GM21528 (cell line): ENCODE measurements at regions not wholly inside any gene's neighbourhood (a gene's known extent, or its start where the extent isn't known, plus 50 kb on each side); places are given as distances from the start of the nearest gene placed in this dataset.

Experiments used
- ATAC-seq: cut with Tn5 transposase; IDR thresholded peaks from one replicate; pipeline ENCODE4 v1.9.1; 2021; ENCODE audit warnings: mild to moderate bottlenecking, moderate library complexity; ENCODE audit not compliant: unreplicated experiment, low FRiP score

DNA sequence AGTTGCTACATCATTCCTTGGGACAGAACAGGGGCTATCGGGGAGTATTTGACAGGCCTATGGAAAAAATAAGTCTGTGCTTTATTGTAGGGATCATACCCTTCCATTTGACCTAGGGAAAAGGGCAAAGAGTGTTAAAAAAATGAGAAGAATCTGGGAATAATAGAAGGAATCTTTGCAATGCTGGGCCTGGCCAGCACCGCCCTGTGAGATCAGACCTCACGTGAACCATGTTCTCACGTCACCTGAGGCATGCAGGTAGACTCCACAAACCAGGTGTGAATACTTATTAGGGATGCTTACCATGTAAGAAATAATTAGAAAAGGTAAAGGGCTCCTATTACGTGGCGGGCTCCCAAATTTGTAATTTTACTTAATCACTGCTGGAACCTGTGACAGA, 177.5 kb upstream of the GATA6 start:
- ATAC-seq: no peak

DNA sequence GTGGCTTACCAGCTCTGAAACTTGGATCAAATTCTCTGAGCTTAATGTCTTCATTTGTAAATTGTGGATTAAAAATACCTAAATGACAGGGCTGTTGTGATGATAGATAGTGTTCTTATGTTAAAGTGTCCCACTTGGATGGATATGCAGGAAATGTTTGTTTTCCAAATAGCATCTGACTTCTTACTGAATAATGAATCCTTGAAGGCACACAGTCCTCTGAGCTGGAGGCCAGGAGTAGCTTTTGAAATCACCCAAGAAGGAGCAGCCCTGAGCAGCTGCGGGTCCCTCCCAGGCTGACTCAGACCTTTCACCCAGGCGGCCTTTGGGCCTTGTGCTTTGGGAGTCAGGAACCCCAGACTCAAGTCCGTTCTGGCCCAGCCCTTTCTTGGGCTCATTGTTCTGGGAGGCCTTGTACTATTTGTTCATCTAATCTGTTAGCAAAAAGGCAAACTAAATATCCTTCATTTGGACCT, 173.0 kb upstream of the GATA6 start:
- no peak for ATAC-seq

- ATAC-seq: no peak
Observed at GRCh38 chr18:21997207-21998143, 171.9 kb upstream of the GATA6 start.

- ATAC-seq: no peak
Observed at GRCh38 chr18:21998486-21998885, 170.9 kb upstream of the GATA6 start.

- no peak for ATAC-seq
Observed at GRCh38 chr18:22001912-22002487, 167.4 kb upstream of the GATA6 start.

- no peak for ATAC-seq
Observed at GRCh38 chr18:22005191-22005841, 164.1 kb upstream of the GATA6 start.

- no peak for ATAC-seq
Observed at GRCh38 chr18:22006458-22006857, 162.9 kb upstream of the GATA6 start.

DNA sequence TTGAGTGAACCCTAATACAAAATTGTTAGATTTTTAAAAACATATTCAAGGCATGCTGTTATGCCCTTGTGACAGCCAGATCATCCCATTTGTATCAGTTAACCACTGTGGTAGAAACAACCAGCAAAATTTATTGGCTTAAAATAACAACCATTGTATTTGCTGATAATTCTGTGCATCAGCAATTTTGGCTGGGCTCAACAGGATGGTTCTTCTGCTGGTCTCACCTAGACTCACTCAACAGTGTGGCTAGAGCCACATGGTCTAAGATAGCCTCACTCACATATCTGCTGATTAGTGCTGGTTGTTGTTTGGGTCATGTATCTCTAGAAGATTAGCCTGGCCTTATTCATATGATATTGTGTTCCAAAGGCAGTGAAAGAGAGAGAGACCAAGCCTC, 160.1 kb upstream of the GATA6 start:
- ATAC-seq: no peak

- no peak for ATAC-seq
Observed at GRCh38 chr18:22013993-22014392, 155.4 kb upstream of the GATA6 start.

DNA sequence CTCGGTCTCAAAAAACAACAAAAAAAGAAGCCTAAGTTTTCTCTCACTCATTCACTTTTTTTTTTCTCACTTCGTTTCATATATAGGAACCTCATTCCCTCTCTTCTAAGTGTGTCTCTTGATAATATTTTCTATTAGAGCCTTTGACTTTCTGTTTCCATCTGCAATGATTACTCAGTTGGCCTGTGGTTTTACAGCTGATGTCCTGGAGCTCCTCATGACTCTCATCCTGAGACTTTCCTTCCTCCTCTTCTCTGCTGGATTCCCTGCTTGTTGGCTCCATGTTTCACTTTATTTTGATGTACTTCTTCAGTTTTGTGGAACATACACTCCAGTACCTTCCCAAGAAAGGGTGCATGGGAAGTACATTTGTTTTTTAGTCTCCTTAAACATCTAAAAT, 154.2 kb upstream of the GATA6 start:
- no peak for ATAC-seq

DNA sequence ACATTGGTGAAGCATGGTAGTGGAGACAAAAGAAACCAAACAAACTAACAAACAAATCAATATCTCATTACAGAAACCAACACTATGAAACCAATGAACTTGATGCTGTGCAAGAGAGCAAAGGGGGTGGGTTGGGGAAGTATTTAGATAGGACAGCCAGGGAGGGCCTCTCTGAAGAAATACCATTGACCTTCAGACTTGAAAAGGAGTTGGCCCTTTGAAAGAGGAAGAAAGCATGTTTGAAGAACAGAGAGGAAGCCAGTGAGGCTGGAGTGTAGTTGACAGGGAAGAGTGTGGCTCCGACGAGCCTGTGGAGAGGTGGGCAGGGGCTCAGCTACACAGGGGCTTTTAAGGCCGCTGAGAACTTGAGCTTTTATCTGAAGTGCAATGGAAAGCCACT, 151.0 kb upstream of the GATA6 start:
- ATAC-seq: no peak

GRCh38 chr18:22019193-22019592, 150.2 kb upstream of the GATA6 start:
- ATAC-seq: no peak

GRCh38 chr18:22020127-22020866, 149.1 kb upstream of the GATA6 start:
- no peak for ATAC-seq

DNA sequence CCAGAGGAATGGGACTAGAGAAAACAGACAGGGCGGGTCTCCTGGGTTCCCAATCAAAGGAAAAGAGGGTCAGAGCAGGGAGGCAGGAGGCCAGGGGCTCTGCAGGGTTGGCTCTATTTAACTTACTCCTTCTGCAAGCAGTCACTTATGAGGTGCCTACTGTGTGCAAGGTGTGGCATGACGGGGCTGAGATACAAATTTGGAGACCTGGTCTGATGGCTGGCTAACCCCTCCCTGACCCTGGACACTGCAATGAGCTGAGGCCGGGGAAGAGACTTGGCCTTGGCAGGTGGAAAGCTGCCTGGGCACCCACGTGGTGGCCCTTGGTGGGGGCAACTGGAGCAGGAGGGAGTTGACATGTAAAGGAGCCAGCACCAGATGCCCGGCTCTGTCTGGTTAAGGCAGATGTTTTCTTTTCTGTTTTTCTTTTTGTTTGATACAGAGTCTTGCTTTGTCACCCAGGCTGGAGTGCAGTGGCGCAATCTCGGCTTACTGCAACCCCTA, 148.5 kb upstream of the GATA6 start:
- no peak for ATAC-seq

- ATAC-seq: no peak
Observed at GRCh38 chr18:22021701-22022100, 147.7 kb upstream of the GATA6 start.

DNA sequence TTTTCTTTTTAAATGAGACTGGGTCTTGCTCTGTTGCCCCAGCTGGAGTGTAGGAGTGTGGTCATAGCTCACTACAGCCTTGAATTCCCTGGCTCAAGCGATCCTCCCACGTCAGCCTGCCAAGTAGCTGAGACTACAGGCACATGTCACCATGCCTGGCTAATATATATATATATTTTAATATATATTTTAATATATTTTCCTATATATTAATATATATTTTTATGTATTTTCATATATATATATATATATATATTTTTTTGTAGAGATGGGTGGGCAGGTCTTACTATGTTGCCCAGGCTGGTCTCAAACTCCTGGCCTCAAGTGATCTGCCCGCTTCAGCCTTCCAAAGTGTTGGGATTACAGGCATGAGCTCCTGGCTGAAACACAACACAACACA, 144.5 kb upstream of the GATA6 start:
- ATAC-seq: no peak

- ATAC-seq: no peak
Observed at GRCh38 chr18:22026362-22026761, 143.0 kb upstream of the GATA6 start.

GRCh38 chr18:22026889-22027288, 142.5 kb upstream of the GATA6 start:
- ATAC-seq: no peak

DNA sequence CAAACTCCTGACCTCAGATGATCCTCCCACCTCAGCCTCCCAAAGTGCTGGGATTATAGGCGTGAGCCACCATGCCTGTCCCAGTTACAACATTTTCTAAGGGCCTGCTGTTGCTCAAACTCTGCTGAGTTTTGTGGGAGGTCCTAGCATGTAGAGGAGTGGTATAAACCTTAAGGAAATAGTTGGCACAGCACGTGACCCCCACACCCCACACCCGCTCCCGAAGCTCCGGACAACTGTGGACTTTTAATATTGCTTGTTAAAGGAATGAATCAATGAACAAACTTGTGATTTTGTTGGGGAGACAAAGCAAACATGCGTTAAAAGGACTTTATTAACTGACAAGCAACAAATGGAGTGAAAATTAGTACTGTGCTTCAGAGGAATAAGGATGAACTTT, 137.8 kb upstream of the GATA6 start:
- no peak for ATAC-seq

DNA sequence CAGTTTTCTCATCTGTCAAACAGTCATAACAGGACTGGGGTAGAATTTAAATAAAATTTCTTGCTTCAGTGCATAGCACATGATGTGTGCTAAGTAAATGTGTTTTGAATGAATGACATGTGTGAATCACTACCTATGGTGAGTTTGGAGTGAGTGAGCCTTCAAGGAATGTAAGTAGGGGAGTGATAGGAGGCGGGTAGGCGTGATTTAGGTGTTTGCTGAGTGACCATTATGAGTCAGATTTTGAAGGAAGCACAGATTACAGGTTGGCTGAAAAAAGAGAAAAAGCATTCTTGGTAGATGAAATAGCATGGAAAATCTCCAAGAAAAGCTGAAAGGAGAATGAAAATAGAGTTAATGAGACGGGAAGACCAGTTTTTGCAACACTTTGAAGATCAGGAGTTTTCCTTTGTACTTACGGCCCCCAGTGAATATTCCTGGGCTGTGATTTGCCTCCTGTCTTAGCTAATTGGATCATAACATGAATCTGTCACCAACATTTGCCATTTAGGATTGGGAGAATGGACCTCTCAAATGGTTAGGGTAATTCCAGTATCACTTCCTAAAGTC, 136.9 kb upstream of the GATA6 start:
- ATAC-seq: no peak
